Right kidney (tissue), 1 donor: ENCODE measurements at regions not wholly inside any gene's neighbourhood (a gene's known extent, or its start where the extent isn't known, plus 50 kb on each side); places are given as distances from the start of the nearest gene placed in this dataset.

Source experiments
- DNase-seq: peaks from one replicate; pipeline ENCODE4 v3.0.0-alpha.2; 2016

GRCh38 chr15:81575436-81576123, 201.6 kb upstream of the TMC3 start:
- DNase-seq: no peak

GRCh38 chr15:81573098-81573746, 199.2 kb upstream of the TMC3 start:
- DNase-seq: no peak

GRCh38 chr15:81572190-81572589, 198.2 kb upstream of the TMC3 start:
- DNase-seq: no peak

- no peak for DNase-seq
Observed at GRCh38 chr15:81569286-81570080, 195.5 kb upstream of the TMC3 start.

GRCh38 chr15:81567924-81568323, 193.9 kb upstream of the TMC3 start:
- no peak for DNase-seq

GRCh38 chr15:81562986-81563385, 189.0 kb upstream of the TMC3 start:
- no peak for DNase-seq

- no peak for DNase-seq
Observed at GRCh38 chr15:81560405-81560804, 186.4 kb upstream of the TMC3 start.

GRCh38 chr15:81558056-81558455, 184.0 kb upstream of the TMC3 start:
- DNase-seq: no peak

GRCh38 chr15:81555346-81555745, 181.3 kb upstream of the TMC3 start:
- DNase-seq: no peak

GRCh38 chr15:81548365-81549130, 174.5 kb upstream of the TMC3 start:
- no peak for DNase-seq

GRCh38 chr15:81547521-81548132, 173.6 kb upstream of the TMC3 start:
- DNase-seq: no peak

GRCh38 chr15:81544385-81544784, 170.4 kb upstream of the TMC3 start:
- DNase-seq: no peak

GRCh38 chr15:81540909-81541308, 166.9 kb upstream of the TMC3 start:
- no peak for DNase-seq

- no peak for DNase-seq
Observed at GRCh38 chr15:81536356-81536755, 162.3 kb upstream of the TMC3 start.

- DNase-seq: no peak
Observed at GRCh38 chr15:81534124-81534523, 160.1 kb upstream of the TMC3 start.

GRCh38 chr15:81532001-81532400, 158.0 kb upstream of the TMC3 start:
- peak; percentile 4 for DNase-seq

GRCh38 chr15:81531109-81531592, 157.1 kb upstream of the TMC3 start:
- DNase-seq: peak; percentile 44

GRCh38 chr15:81530271-81530691, 156.3 kb upstream of the TMC3 start:
- DNase-seq: peak; percentile 12

- DNase-seq: no peak
Observed at GRCh38 chr15:81529481-81529880, 155.5 kb upstream of the TMC3 start.

- DNase-seq: no peak
Observed at GRCh38 chr15:81526029-81526428, 152.0 kb upstream of the TMC3 start.

GRCh38 chr15:81524496-81524895, 150.5 kb upstream of the TMC3 start:
- no peak for DNase-seq

- DNase-seq: no peak
Observed at GRCh38 chr15:81523867-81524266, 149.9 kb upstream of the TMC3 start.
